ENCODE measurements at regions not wholly inside any gene's neighbourhood (a gene's known extent, or its start where the extent isn't known, plus 50 kb on each side); places are given as distances from the start of the nearest gene placed in this dataset.

GRCh38 chr5:45109062-45109461 is 300.3 kb downstream of the MRPS30 start:
- Mint-ChIP-seq H3K4me1 (ENCODE audit: low read depth, unreplicated experiment) (no peaks in the 10 kb centered on the region), H3K27me3 (ENCODE audit: unreplicated experiment) (no peaks in the 10 kb centered on the region), H3K36me3 (ENCODE audit: unreplicated experiment) (no peaks in the 10 kb centered on the region), H3K27ac (ENCODE audit: unreplicated experiment) (no peak overlapping the region), H3K4me3 (ENCODE audit: unreplicated experiment) (no peak overlapping the region), H3K9me3 (ENCODE audit: unreplicated experiment) (no peaks in the 10 kb centered on the region)
- no peak for TF ChIP-seq CTCF (IDR thresholded peaks at IDR 0.05; ENCODE audit: partially characterized antibody, unreplicated experiment)
- DNase-seq, result no peak

- Mint-ChIP-seq H3K4me3 (ENCODE audit: unreplicated experiment) (no peak overlapping the region), H3K36me3 (ENCODE audit: unreplicated experiment) (no peaks in the 10 kb centered on the region), H3K27ac (ENCODE audit: unreplicated experiment) (no peak overlapping the region), H3K9me3 (ENCODE audit: unreplicated experiment) (no peaks in the 10 kb centered on the region), H3K27me3 (ENCODE audit: unreplicated experiment) (no peaks in the 10 kb centered on the region), H3K4me1 (ENCODE audit: low read depth, unreplicated experiment) (no peaks in the 10 kb centered on the region)
- TF ChIP-seq CTCF (IDR thresholded peaks at IDR 0.05; ENCODE audit: partially characterized antibody, unreplicated experiment), result no peak
- DNase-seq, result no peak
These were observed 300.9 kb downstream of the MRPS30 start for GRCh38 chr5:45109636-45110035.

GRCh38 chr5:45110399-45110798 is 301.7 kb downstream of the MRPS30 start:
- no peaks in the 10 kb centered on the region for H3K36me3 Mint-ChIP-seq (ENCODE audit: unreplicated experiment)
- H3K27me3 Mint-ChIP-seq (ENCODE audit: unreplicated experiment), result no peaks in the 10 kb centered on the region
- H3K4me1 Mint-ChIP-seq (ENCODE audit: low read depth, unreplicated experiment), result no peaks in the 10 kb centered on the region
- no peaks in the 10 kb centered on the region for H3K9me3 Mint-ChIP-seq (ENCODE audit: unreplicated experiment)
- no peak for DNase-seq
- H3K27ac Mint-ChIP-seq (ENCODE audit: unreplicated experiment), result no peak overlapping the region
- no peak overlapping the region for H3K4me3 Mint-ChIP-seq (ENCODE audit: unreplicated experiment)
- TF ChIP-seq CTCF (IDR thresholded peaks at IDR 0.05; ENCODE audit: partially characterized antibody, unreplicated experiment), result no peak

GRCh38 chr5:45113726-45114125 is 305.0 kb downstream of the MRPS30 start:
- H3K9me3 Mint-ChIP-seq (ENCODE audit: unreplicated experiment), result no peaks in the 10 kb centered on the region
- no peaks in the 10 kb centered on the region for H3K27me3 Mint-ChIP-seq (ENCODE audit: unreplicated experiment)
- no peaks in the 10 kb centered on the region for H3K4me1 Mint-ChIP-seq (ENCODE audit: low read depth, unreplicated experiment)
- H3K36me3 Mint-ChIP-seq (ENCODE audit: unreplicated experiment), result no peaks in the 10 kb centered on the region
- TF ChIP-seq CTCF (IDR thresholded peaks at IDR 0.05; ENCODE audit: partially characterized antibody, unreplicated experiment), result no peak
- H3K27ac Mint-ChIP-seq (ENCODE audit: unreplicated experiment), result no peak overlapping the region
- DNase-seq, result no peak
- H3K4me3 Mint-ChIP-seq (ENCODE audit: unreplicated experiment), result no peak overlapping the region

GRCh38 chr5:45132972-45133371 is 324.2 kb downstream of the MRPS30 start:
- no peak for TF ChIP-seq CTCF (IDR thresholded peaks at IDR 0.05; ENCODE audit: partially characterized antibody, unreplicated experiment)
- no peak overlapping the region for H3K27ac Mint-ChIP-seq (ENCODE audit: unreplicated experiment)
- no peaks in the 10 kb centered on the region for H3K9me3 Mint-ChIP-seq (ENCODE audit: unreplicated experiment)

More at GRCh38 chr5:45132972-45133371, 324.2 kb downstream of the MRPS30 start:
- Mint-ChIP-seq H3K36me3 (ENCODE audit: unreplicated experiment) (no peaks in the 10 kb centered on the region), H3K27me3 (ENCODE audit: unreplicated experiment) (no peaks in the 10 kb centered on the region), H3K4me1 (ENCODE audit: low read depth, unreplicated experiment) (no peaks in the 10 kb centered on the region), H3K4me3 (ENCODE audit: unreplicated experiment) (no peak overlapping the region)
- no peak for DNase-seq
